Adrenal gland (tissue), 9 donors: ENCODE measurements at regions not wholly inside any gene's neighbourhood (a gene's known extent, or its start where the extent isn't known, plus 50 kb on each side); places are given as distances from the start of the nearest gene placed in this dataset.

Source experiments
- DNase-seq, 7 donors: peaks; one replicate each; pipeline ENCODE4 v3.0.0-alpha.2; 2019 to 2020
- H3K27ac ChIP-seq, 5 donors: fragments of 200-600 bp; sonication (generic) in 4 of 5; 1 replicate in 3 of 5; 2 replicates in 2 of 5; pipeline versions ENCODE4 v1.5.1 to v1.8.0; 2016 to 2020; ENCODE audit warnings: mild to moderate bottlenecking in 1 of 5
- H3K27me3 ChIP-seq: fragments of 200-600 bp; 2 replicates; pipeline ENCODE4 v1.8.0; 2021
- H3K36me3 ChIP-seq, 2 donors: fragments of 200-600 bp; replicated peaks in 1 of 2; 1 replicate in 1 of 2; 2 replicates in 1 of 2; pipeline versions ENCODE4 v1.5.1 to v1.8.0; 2018 to 2022
- H3K4me1 ChIP-seq, 2 donors: fragments of 200-600 bp; replicated peaks in 1 of 2; 1 replicate in 1 of 2; 2 replicates in 1 of 2; pipeline versions ENCODE4 v1.5.1 to v1.8.0; 2018 to 2021
- H3K4me3 ChIP-seq, 4 donors: fragments of 200-600 bp; sonication (generic) in 3 of 4; one replicate each; pipeline ENCODE4 v1.5.1; 2016 to 2018
- H3K9me3 ChIP-seq, 3 donors: fragments of 200-600 bp; sonication (generic) in 1 of 3; replicated peaks in 1 of 3; 1 replicate in 2 of 3; 2 replicates in 1 of 3; pipeline versions ENCODE4 v1.5.1 to v1.8.0; 2016 to 2021
- CTCF ChIP-seq, 6 experiments: fragments of 450-650 bp in 4 of 6; fragments of 200-600 bp in 2 of 6; sonication (generic) in 1 of 6; IDR thresholded peaks; 1 replicate in 5 of 6; 2 replicates in 1 of 6; pipeline versions ENCODE4 v1.5.1 to v1.8.0; 2016 to 2021; ENCODE audit warnings: antibody characterized with exemption in 6 of 6, mild to moderate bottlenecking in 2 of 6, moderate library complexity in 1 of 6
- POLR2A ChIP-seq, 2 donors: fragments of 450-650 bp; IDR thresholded peaks; one replicate each; pipeline ENCODE4 v1.6.1; 2017; ENCODE audit warnings: antibody characterized with exemption in 2 of 2, mild to moderate bottlenecking in 2 of 2, moderate library complexity in 1 of 2
- WGBS, 4 donors: extraction: QIAGEN DNeasy Blood & Tissue Kit in 2 of 4; methylation state at CpG; one replicate each; pipeline versions ENCODE4 v1.1.5 to v1.1.7; 2013 to 2017; 5-methylcytosine and 5-hydroxymethylcytosine counted together
- intact Hi-C, 2 donors: fragments of 100-400 bp; cut with DNase I; formaldehyde crosslinking; loops; one replicate each; pipeline versions ENCODE4 v1.14.1 to v1.15.0; 2022 to 2023
- donor health status: healthy with polysubstance abuse.
- donor health status: Bipolar disorder and iron deficiency.
- donor health status: DM: yes; HTN: yes; CAD: no.
- donor health status: DM: no; HTN: no; CAD: no.
- donor health status: DM: no; HTN: no; CAD: no.

- intact Hi-C loops = no loop called here
- Histone ChIP-seq H3K9me3 (no peaks in the 10 kb centered on the region), H3K4me1 (no peaks in the 10 kb centered on the region), H3K36me3 (no peaks in the 10 kb centered on the region), H3K4me3 (no peak overlapping the region), H3K27ac (no peak overlapping the region), H3K27me3 (no peaks in the 10 kb centered on the region)
- no peak for DNase-seq
- TF ChIP-seq CTCF (IDR thresholded peaks at IDR 0.05) (no peak), POLR2A (IDR thresholded peaks at IDR 0.05) (no peak)
- 81 to 92% (median 90%) methylated on average over 6 to 10 of the region's 10 CpGs for WGBS, 4 donors
Measured at GRCh38 chr15:98268163-98268562, 307.7 kb downstream of the ARRDC4 start.

GRCh38 chr15:98272625-98273024 lies 312.1 kb downstream of the ARRDC4 start:
- no peak for DNase-seq
- no peaks in the 10 kb centered on the region for H3K9me3 ChIP-seq
- H3K4me3 ChIP-seq = no peak overlapping the region
- no peak overlapping the region for H3K27ac ChIP-seq
- no peaks in the 10 kb centered on the region for H3K36me3 ChIP-seq
- intact Hi-C loops = no loop called here
- TF ChIP-seq CTCF (IDR thresholded peaks at IDR 0.05) = no peak
- TF ChIP-seq POLR2A (IDR thresholded peaks at IDR 0.05) = no peak
- H3K27me3 ChIP-seq = no peaks in the 10 kb centered on the region
- 66 to 70% (median 67%) methylated on average over 4 of the region's 4 CpGs for WGBS, 4 donors
- H3K4me1 ChIP-seq = no peaks in the 10 kb centered on the region

- intact Hi-C loops = no loop called here
- 56 to 69% (median 62%) methylated on average over 2 to 3 of the region's 3 CpGs for WGBS, 4 donors
- H3K9me3 ChIP-seq = no peaks in the 10 kb centered on the region
- H3K27ac ChIP-seq = no peak overlapping the region
- no peak for DNase-seq
- H3K4me3 ChIP-seq = no peak overlapping the region
- TF ChIP-seq CTCF (IDR thresholded peaks at IDR 0.05) (no peak), POLR2A (IDR thresholded peaks at IDR 0.05) (no peak)
- H3K27me3 ChIP-seq = no peaks in the 10 kb centered on the region
- H3K4me1 ChIP-seq = no peaks in the 10 kb centered on the region
- H3K36me3 ChIP-seq = no peaks in the 10 kb centered on the region
Measured at GRCh38 chr15:98276018-98276417, 315.5 kb downstream of the ARRDC4 start.

GRCh38 chr15:98277602-98278001 lies 317.1 kb downstream of the ARRDC4 start:
- TF ChIP-seq POLR2A (IDR thresholded peaks at IDR 0.05) (no peak), CTCF (IDR thresholded peaks at IDR 0.05) (no peak)
- no peaks in the 10 kb centered on the region for H3K4me1 ChIP-seq
- intact Hi-C loops = no loop called here
- H3K36me3 ChIP-seq = no peaks in the 10 kb centered on the region
- no peaks in the 10 kb centered on the region for H3K27me3 ChIP-seq
- no peak for DNase-seq
- no peak overlapping the region for H3K4me3 ChIP-seq
- H3K27ac ChIP-seq = no peak overlapping the region
- 67 to 82% (median 76%) methylated on average over 6 of the region's 6 CpGs for WGBS, 4 donors
- no peaks in the 10 kb centered on the region for H3K9me3 ChIP-seq
